GM20000 (cell line): ENCODE measurements at regions not wholly inside any gene's neighbourhood (a gene's known extent, or its start where the extent isn't known, plus 50 kb on each side); places are given as distances from the start of the nearest gene placed in this dataset.

ENCODE experiments used
- DNase-seq: peaks from one replicate; pipeline ENCODE4 v3.0.0; 2012; ENCODE audit warnings: low spot score
- TF ChIP-seq, protein P1 (sequence below): IDR thresholded peaks from 2 replicates; pipeline ENCODE4 v1.5.1; 2012; ENCODE audit warnings: mild to moderate bottlenecking, control low read depth; ENCODE audit errors: extremely low read depth, missing control alignments

DNA sequence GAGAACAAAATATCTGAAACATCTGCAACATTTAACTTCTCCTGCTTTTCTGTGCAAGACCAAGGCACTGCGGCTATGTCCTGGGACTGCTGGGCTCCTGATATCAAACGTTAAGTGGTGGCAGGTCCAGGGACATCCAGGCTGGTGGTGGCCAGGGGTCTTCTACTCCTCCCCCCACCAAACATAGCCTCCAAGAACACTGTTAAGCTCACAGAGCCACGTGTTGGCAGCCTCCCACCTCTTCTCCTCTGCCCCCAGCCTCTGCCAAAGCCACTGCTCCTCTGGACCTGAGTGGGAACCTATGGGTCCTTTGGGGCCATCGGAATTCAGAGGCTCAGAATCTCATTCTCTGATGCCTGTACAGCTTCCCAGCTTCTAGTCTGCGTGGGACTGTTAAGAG, 325.7 kb downstream of the ARRDC4 start:
- no peak for DNase-seq

DNA sequence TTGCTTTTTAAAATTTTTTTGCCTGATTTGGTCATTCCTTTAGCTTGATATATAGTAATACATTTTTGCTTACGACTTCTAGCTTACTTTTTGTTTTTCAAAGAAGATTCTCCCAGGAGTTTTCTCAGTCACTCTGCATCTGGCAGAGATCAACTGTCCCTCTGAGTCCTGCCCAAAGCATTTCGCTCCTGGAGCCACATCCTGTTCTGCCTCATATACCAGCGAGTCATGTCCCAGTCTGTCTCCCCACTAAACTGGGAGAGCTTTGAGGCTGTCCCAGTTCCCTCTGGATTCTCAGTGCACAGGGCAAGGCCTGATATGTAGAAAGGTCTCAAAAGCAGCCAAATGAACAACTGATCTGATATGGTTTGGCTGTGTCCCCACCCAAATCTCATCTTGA, 326.3 kb downstream of the ARRDC4 start:
- DNase-seq: no peak
- TF ChIP-seq, protein P1, sequence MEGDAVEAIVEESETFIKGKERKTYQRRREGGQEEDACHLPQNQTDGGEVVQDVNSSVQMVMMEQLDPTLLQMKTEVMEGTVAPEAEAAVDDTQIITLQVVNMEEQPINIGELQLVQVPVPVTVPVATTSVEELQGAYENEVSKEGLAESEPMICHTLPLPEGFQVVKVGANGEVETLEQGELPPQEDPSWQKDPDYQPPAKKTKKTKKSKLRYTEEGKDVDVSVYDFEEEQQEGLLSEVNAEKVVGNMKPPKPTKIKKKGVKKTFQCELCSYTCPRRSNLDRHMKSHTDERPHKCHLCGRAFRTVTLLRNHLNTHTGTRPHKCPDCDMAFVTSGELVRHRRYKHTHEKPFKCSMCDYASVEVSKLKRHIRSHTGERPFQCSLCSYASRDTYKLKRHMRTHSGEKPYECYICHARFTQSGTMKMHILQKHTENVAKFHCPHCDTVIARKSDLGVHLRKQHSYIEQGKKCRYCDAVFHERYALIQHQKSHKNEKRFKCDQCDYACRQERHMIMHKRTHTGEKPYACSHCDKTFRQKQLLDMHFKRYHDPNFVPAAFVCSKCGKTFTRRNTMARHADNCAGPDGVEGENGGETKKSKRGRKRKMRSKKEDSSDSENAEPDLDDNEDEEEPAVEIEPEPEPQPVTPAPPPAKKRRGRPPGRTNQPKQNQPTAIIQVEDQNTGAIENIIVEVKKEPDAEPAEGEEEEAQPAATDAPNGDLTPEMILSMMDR: no peak

More for the DNA sequence above, 325.7 kb downstream of the ARRDC4 start:
- TF ChIP-seq, protein P1: no peak

DNA sequence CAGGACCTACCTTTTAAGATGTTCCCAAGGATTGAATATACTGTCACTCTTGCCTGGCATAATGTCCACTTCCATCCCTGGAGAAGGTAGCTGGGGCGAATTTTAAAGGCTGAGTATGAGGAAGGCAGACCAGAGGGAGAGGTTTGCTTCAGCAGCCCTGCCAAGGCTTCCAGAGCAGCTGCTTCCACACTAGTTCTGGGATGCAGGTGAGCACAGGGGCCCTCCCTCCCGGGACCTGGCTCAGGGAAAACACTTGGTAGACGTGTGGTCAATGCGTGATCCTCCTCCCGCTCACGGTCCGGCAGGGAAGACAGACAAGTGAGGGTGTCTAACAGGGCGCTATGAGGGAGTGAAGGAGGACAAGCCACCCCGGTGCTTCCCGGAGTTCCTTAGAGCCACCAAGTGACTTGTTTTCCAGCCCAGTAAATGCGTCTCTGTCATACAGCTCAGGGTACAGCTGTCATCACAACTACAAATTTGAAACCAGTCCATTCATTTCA, 327.6 kb downstream of the ARRDC4 start:
- TF ChIP-seq, protein P1: no peak
- DNase-seq: no peak

DNA sequence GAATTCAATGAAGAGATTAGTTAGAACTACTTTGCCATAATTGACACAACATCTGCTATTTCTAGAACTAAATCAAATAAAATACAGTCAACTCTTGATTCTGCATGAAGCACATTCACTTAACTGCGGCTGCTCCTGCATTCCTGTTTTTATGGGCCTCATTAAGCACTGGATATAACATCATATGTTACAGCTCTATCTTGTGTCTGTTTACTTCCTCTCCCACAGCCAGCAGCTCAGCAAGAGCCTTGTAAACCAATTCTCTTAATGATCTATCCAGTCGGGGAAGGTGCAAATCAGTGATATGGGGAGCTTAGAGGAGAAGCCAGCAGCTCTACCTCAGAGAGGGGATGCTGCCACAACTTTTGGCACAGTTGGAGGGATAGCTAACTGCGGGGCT, 329.2 kb downstream of the ARRDC4 start:
- DNase-seq: no peak
- TF ChIP-seq, protein P1: no peak

DNA sequence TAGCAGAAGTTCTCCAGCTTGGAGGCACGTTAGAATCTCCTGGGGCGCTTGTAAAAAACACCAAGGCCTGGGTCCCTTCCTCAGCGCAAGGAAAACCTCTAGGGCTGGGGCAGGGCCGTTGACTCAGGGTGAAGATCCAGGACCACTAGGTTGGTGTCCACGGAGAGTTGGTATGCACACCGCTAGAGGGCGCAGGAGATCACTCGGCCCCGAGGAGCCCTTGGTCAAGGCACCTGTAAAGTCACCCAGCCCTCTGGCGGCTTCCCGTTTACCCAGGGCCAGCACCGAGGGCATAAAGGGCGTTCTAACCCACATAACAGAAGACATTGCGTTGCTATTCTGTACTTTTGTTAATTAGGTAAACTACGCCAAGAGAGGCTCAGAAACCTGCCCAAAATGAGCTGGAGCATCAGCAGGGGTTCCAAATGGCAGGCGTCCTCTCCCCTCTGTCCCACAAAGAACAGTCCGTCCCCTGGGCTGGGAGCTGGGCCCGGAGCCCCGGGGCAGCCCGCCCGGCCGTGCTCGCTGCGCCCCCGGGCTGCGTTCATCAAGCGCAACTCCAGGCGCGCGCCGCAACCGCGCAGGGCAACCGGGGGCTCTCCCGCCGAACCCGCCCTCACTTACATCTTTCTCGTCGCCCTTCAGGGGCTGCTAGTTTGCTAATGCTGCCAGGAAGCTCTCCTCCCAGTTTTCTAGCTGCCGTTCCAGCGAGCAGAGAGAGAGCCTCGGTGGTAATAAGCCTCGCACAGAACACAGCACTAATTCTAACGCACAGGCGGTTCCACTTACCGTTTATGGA, 332.1 kb downstream of the ARRDC4 start:
- DNase-seq: peak; percentile 78
- TF ChIP-seq, protein P1: peak; percentile 51

DNA sequence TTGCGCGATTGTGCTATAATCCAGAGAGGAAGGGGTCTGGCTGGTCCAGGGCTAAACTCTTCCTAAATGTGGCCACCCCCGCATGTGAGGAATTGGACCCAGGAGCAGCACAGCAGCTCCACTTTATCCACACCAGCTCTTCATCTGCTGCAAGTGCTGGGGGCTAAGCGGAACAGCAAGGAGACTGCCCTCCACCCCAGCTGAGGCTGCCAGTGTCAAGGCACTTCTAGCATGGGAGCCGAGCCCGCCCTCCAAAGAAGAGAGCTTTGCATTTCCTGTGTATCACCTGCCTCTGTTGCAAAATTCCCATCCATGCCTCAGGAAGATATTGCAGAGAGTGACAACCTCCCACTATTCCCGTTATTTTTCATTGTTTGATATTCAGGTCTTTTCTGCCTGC, 333.6 kb downstream of the ARRDC4 start:
- DNase-seq: no peak
- TF ChIP-seq, protein P1: no peak

DNA sequence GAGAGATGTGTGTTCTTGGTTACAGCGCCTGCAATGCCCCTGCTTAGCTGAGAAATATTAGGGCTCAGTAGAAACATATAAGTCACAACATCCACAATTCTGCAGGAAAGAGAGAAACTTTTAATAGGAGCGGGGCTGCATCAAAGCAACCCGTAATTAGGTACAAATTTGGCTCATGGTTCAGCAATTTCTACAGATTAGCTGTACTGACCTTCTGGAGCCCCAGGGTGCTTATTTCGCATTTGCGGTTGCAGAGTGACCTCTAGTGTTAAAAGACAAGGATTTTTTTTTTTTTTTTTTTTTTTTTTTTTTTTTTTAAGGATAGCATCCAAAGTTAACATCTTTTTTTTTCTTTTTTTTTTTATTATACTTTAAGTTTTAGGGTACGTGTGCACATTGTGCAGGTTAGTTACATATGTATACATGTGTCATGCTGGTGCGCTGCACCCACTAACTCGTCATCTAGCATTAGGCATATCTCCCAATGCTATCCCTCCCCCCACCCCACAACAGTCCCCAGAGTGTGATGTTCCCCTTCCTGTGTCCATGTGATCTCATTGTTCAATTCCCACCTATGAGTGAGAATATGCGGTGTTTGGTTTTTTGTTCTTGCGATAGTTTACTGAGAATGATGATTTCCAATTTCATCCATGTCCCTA, 334.7 kb downstream of the ARRDC4 start:
- DNase-seq: peak; percentile 65

DNA sequence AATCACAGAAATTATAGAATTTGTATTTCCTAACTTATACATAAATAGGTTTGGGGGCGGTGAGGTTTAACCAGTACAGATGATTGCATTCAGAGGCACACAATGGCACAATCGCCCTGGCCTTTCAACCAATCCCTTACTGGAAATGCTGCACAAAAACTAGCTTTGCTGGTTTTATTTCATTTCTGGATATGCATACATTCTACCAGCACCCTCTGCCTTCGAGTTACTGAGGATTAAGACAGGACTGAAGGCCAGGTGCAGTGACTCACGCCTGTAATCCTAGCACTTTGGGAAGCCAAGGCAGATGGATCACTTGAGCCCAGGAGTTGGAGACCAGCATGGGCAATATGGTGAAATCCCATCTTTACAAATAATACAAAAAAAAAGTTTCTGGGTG, 336.1 kb downstream of the ARRDC4 start:
- DNase-seq: no peak
- TF ChIP-seq, protein P1: no peak
